ENCODE measurements at regions not wholly inside any gene's neighbourhood (a gene's known extent, or its start where the extent isn't known, plus 50 kb on each side); places are given as distances from the start of the nearest gene placed in this dataset.

DNA sequence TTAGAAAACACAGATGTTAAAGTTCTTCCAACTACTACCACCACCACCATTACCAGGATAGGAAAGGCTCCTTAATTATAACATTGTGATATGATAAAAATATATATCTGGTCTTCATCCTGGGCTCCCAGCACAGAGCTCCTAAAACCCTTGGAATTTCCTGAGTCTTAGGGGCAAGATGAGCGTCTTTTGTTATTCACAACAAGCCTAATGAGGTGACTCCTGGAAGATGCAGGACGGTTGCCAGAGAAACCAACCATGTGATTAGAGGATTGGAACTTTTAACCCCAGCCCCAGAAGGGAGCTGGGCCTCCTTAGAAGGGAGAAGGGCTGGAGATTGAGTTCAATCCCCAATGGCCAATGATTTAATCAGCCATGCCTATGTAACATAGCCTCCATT is 148.0 kb upstream of the ADRA1B start:
- DNase-seq: peak; percentile 50

DNA sequence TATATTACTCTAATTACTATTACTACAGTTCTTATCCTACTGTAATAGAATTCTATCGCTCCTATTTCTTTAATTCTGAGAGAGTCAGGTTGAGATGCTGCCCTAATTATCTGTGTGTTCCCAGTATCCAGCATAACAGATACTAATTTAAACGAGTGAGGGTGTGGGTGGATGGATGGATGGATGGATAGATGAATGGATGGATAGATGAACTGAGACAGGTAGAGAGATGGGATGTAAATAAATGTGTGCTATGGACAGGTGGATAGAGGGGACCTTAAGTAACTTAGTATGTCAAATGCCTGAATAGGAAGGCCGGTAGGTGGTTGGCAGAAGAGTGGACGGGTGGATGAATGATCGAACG is 143.6 kb upstream of the ADRA1B start:
- DNase-seq: no peak

DNA sequence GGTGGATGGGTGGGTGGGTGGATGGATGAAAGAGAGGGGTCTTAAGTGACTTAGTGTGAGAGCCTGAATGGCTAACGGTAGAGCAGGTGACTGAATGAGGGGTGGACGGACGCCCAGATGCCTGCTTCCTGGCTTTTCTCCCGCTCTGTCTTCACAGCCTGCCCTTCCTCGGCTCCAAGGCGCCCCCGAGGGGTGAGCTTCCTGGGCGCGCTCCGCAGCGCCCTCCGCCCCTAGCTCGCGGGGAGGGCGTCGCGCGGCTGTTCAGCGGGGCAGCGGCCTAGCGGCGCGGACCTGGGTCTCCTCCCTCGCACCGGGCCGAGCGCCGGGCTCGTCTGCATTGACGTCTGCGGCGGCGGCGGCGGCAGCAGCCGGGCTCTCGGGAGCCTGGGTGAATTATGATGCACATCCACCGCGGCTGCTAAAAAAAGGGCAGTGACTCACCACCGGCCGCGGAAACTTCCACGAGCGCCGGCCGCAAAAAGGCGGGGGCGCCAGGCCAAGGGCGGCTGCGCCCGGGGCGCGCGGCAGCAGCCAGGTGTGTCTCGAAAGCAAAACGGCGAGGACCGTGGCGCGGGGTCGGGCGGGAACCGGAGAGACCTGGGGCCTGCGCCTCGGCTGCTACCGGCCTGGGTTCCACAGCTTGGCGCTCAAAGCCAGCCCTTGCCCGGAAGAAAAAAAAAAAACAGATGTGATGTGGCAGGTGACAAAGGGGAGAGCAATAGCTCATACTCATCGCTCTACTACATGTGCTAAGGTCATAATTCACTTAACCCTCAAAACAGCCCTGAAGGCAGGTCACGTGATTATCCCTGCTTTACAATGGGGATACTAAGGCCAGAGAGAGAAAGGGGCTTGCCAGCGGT is 143.0 kb upstream of the ADRA1B start:
- peak; percentile 91 for DNase-seq

DNA sequence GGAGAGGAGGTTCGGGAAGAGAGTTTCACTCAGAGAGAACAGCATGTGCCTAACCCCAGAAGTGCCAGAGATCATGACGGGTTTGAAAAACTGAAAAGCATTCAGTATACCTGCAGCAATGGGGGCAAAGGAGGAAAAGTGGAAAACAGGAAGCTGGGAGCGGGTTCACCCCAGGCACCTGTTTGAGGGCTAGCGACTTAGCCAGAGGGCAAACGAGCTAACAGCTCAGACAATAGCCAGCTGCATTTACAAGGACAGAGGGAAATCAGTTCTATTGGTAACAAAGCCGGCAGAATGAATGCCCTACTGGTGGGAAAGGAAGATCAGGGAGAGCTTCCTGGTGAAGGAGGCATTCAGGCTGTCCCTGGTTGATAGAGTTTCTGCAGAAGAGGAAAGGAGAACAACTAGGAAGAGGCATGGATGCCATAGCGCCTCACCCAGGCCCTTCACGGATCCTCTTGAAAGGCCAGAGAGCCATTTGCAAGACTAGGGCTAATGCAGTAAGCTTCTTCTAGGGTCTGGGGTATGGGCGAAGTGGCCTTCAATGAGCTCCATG is 141.7 kb upstream of the ADRA1B start:
- DNase-seq: no peak

DNA sequence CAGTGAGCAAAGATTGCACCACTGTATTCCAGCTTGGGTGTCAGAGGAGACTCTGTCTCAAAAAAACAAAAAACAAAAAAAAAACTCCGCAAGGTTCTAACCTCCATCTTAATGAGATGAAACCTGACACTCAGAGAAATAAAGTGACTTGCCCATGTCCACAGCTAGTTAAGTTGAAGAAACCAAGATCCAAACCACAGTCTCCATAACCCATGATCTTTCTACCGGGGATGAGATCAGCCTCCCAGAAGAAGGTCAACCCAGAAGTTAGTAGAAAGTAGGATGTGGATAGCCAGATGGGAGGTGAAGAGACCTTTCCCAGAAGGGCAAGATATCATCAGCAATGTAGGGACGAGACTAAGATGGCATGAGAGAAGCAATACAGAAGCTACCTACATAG is 140.4 kb upstream of the ADRA1B start:
- no peak for DNase-seq

DNA sequence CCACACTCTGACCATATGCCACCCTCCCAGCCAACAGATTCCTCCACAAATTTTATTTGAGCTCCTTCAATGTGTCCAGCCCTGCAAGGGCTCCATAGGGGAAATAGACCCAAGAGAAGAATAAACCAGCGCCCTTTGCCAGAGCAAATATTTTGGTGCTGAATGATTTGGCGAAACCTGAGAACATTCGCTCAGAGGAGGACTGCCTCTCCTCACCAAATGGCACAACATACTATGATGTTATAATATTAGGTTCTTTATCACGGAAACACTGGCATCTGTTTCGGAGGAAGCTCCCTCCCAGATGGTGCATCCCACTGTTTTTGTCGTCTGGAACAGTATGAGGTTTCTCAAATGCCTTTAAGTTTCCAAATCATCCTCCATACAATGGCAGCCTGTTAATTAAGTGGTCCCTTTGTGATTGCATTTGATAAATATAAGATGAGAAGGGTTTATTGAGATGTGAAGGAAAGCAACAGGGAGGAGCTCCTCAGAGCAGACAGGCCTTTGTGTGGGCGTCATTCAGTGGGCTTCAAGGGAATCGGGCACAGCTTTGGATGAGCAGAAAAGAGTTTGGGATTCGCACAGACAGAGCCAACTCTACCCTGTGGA is 139.1 kb upstream of the ADRA1B start:
- DNase-seq: no peak

DNA sequence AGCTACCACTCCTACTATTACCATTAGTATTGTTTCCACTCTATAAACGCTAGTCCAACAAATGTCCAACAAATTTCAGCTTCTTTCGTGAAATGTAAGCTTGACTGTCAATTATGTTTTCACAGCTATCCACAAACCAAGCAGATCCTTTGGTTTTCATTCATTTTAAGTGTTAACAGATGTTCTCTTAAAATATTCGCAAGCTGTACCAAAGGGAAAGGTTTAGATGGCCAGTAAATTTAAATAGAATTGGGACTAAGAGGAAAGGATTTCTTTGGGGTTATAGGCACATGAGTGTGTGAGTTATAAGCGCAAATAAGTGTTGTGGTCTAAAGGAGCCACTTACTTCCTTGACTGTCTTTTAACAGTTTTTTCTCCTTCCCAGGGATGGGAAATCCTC is 136.8 kb upstream of the ADRA1B start:
- DNase-seq: peak; percentile 50

DNA sequence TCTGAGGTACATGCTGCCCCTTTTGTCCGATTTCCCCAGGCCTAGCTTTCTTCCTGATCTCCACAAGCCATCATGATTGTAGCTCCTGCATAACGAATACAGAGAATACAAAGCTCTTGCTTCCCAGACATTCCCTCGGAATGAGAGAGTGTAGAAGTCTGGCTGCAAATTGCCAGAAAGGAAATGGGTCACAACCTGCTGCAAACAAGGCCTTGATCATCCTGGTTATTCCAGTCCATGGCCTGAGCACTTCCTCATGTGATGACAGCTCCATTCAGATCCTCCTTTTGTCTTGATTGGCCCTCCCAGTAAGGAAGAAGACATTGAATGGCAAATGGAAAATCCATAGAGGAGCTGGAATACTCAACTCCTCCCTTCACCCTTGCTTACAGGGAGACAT is 136.0 kb upstream of the ADRA1B start:
- no peak for DNase-seq

DNA sequence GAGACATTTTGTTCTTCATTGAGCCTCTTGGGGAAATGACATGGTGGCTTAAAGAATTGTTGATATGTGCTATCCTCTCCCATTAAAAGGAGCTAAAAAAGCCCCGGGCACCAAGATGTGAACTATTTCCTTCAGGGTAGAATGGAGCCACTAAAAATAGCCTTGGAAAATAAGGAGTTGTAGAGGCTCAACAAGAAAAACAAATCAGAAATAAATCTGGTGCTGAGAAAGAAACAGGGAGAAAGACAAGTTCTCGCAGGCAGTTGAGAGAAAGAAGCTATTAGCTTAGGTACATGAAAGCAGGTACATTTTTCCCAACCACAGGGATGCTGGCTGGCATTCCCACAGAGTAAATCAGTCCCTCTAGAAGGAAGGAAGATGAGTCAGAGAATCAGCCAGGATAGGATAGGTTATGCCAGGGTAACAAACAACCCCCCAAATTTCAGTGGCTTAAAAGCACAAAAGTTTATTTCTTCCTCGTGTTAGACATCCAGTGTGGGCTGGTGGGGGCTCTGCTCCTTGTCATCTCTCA is 134.6 kb upstream of the ADRA1B start:
- DNase-seq: no peak

DNA sequence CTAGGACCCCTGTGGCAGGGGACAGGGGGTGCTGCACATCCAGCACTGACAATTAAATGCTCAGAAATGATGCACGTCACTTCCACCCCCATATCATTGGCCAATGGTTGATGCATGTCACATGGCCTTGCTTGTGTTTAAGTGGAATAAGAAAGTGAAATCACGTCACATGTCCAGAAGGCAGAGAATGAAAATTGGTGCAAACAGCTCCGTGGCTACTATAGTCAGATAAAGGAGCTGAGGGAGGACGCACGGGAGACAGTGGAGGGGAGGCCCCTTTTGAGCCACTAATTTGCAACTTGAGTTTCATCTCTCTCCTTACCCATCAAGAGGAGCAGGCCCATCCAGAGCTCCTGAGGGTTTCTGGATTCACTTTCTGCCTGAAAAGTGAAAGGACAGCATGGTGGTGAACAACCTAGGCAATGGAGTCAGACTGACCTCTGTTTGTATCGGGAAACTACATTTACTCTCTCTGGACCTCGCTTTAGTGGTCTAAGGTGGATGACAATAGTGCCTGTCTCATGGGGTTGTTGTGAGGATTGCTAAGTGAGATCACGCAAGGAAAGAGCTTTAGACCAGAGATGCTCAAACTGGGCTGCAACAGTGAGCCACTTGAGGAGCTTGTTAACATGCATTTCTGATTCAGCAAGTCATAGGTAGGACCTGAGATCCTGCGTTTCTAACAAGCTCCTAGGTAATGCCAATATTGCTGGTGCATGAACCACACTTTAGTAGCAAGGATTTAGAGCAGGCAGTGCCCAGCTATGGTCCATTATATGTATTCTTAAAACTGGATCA is 133.9 kb upstream of the ADRA1B start:
- DNase-seq: no peak

DNA sequence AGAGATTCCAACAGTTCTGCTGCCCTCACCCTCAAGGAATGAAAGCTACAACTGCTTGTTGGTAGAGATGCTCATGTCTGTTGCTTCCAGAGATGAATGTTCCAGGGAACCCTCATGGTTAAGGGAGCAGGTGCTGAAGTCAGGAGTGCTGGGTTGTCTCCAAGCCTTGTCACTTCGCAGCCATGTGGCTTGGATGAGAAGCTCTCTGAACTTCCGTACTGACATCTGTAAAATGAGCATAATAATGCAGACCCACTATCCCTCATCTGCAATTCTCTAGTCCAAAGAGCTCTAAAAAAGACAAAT is 133.3 kb upstream of the ADRA1B start:
- no peak for DNase-seq

DNA sequence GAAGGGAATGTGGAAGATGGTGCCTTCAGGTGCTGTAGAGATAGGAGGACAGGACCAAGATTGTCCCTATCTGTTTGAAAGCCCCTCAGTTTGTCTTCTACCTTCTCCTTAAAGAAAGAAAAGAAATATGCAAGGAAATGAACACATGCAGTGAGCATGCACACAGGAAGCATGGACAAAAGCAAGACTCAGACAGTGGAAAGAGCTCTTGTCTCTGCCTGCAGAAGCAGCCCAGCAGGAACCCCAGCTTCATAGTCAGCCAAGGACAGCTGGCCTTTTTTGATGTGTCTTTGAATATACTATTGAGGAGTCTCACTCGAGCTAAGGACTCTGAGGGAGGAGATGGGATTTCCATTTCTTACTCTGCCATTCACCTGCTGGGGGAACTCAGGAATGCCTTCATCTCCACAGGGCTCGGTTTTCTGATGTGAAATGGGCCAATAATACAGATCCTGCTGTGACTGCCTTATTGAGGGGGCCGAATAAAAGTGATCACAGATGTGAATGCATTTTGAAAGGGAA is 132.5 kb upstream of the ADRA1B start:
- DNase-seq: no peak

DNA sequence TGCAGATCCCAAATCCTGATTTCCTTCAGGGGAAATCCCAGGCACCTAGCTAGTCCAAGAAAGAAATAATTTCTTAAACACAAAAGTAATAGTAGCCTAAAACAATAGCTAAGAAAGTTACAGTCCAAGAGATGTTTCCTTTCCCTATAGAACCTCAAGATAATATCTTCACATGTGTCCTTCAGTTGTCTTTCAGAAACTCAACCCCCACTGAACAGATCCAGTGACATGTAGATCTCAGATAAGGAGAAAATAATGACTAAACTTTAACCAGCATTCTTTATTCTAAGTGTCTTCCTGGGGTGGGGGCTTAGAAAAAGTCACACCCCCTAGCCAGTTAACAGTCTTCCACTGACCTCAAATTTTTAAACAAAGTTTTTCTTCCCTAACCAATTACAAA is 131.3 kb upstream of the ADRA1B start:
- DNase-seq: no peak

DNA sequence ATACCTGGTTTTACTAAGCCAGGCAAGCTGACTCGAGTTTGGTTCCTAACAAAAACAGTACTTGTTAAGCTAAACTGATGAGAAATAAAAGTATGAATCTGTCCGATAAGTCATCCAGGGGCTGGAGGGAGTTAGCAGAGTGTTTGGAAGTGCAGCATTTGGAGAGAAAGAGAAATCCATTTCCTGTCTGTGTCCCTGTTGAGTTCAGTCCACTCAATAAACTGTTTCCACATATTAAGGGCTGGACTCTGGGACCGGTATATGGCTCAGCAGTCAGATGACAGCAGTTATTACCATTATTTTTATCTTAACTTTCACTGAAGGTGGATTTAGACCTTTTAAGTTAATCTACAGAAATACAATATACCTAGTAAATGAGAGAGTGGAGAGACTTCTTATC is 130.6 kb upstream of the ADRA1B start:
- DNase-seq: no peak

DNA sequence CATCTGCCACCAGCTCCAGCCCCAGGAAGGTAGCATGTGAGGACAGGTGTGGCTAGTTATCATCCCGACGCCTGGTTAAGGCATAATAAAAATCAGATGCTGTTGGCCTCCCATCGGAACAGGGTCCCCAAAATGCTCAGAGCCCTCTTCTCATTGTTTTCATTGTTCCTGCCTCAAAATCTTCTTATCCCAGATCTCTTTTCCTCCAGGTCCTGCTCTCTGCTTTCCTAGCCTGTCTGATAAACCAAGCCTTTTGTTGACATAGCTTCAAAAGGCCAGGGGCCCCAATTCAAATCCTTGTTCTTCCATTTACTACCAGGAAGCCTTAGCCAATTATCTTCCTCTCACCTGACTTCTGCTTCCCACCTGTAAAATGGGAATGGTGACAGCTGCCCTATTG is 130.1 kb upstream of the ADRA1B start:
- no peak for DNase-seq

DNA sequence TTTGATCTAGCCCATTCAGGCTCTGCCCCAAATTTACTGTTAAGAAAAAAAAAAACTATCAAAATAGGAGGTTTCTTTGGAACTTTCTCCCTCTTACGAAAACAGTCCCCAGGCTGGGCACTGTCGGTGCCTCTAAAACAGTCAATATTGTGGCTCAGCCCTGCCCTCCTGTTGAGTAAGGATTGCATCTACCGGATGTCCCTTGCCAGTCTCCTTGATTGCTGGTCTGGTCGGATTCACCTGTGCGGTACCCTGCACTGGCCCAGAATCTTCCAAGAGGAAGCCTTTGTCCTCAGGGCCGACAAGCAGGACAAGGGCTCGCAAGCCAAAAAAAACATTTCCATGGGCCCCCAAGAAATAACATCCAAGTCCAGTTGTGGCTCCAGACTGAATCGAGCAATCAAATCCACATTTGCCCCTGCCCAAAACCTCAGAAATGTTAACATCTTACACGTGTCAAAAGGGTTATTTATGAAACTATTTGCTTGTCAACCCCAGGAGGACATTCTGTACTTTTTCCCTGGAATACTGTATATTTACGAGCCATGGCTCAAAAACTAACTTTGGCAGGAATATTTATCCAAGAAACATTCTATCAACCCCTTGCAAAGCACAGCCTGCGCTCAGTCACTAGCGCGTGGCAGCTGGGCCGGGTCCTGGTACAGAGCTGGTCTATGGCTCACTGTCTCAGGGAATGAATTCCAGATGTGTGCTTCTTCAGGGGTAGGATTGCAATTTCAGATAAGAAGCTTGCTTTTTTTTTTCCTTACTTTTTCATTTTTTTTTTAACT is 129.2 kb upstream of the ADRA1B start:
- DNase-seq: peak; percentile 61

DNA sequence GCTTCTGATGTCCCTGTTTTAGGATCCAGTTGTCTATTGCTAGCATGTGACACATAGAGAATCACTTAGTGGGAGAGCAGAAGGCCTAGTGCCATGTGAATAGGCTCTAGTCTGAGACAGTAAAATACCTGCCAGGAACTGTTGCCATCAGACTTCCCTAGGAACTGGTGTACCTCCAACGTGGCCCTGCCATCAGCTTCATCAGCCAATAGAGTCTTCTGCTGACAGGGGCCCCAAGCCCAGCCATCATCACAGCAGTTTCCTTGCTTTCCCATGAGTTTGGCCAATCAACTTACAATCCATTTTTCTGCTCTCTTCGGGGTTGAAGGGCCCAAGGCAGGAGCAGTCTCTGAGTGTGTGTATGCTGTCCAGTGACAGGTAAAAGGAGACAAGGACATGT is 128.4 kb upstream of the ADRA1B start:
- DNase-seq: no peak

DNA sequence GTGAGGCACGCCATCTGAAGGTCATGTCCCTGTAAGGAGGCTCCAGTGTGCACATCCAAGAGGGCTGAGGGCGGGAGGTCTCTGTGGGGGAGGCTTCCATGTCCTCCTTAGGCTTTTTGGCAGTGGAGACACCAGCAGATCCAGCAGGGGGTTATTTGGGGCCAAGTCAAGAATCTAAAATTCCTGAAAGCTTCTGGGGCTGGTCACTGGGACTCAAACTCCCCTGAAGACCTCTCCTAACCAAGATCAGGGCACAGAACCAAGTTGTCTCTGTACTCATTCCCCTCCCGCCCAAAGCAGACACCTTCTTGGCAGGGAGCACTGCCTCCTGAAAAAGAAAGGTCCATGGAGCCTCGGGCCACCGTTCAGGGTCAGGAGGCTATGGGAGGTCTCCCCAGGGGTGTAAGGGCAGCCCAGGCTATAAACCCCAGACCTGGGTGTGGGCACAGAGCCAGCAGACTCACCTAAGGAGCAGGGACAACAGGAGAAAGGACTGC is 127.4 kb upstream of the ADRA1B start:
- no peak for DNase-seq

DNA sequence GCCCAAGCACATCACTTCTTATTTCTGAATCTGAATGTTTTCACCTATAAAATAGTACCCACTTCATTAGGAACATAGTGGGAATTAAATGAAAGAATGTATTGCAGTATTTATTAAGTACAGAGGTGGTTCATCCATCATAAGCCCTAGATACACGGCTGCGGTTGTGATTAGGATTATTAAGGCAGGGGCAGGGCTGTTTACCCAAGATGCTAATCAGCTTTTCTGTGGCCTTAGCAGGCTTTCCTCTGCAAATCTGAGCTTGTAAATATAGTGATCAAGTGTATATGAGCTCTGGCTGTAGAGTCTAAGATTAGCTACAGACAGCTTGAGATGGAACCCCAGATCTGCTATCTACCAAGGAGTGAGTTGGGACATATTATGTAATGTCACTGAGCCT is 124.1 kb upstream of the ADRA1B start:
- no peak for DNase-seq

DNA sequence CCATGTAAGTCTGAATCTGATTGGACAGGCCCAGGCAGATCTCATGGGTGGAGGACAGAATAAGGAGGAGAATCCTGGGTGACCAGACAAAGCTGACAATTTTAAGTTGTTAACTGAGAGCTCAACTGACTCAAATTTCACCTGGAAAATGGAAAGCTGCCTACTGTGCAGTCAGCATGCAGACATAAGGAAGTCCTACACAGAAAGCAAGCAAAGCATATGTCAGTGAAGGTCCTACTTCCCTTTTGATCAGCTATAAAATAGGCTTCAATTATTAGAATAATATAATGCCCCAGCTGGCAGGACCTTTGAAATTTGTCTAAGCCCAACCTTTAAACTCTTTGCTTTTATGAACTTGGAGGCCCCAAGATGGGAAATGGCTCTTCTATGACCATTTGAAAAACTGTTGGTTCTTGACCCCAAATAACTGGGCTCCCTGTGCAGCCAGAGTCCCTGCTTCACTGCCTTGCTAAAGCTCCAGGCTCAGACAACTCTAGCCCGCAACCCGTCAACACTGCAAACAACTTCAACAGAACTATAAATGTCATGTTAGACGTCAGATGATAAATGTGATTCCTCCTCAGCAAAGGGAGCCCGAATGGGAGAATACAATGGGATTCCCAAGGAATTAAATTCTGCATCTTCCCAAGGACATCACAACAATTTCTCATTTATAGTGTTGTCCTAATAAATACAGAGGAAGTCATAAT is 118.9 kb upstream of the ADRA1B start:
- DNase-seq: no peak

DNA sequence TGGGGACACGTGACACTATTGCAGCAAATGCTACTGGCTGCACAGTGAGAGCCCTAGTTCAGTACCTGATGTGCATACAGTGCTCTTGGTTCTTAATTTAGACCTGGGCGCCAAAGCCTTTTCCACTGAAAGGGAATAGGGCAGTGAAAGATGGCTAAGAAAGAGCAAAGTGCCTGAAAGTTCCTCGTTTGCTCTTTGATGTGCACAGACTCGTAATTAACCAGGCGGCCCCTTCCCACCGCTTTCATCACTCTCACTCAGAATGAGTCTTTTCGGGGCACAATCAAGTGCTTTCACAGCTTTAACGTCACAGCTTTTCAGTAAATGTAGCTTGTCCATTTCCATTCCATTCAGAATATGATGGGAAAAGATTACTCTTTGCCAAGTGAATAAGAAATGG is 116.6 kb upstream of the ADRA1B start:
- DNase-seq: no peak

All from HCEC 1CT (cell line).